ENCODE measurements at regions not wholly inside any gene's neighbourhood (a gene's known extent, or its start where the extent isn't known, plus 50 kb on each side); places are given as distances from the start of the nearest gene placed in this dataset.
"Not testable (repeated sequence)": the region's sequence is repeated elsewhere in the genome, so short reads cannot be mapped to it uniquely, and the experiment has no call there.

DNA sequence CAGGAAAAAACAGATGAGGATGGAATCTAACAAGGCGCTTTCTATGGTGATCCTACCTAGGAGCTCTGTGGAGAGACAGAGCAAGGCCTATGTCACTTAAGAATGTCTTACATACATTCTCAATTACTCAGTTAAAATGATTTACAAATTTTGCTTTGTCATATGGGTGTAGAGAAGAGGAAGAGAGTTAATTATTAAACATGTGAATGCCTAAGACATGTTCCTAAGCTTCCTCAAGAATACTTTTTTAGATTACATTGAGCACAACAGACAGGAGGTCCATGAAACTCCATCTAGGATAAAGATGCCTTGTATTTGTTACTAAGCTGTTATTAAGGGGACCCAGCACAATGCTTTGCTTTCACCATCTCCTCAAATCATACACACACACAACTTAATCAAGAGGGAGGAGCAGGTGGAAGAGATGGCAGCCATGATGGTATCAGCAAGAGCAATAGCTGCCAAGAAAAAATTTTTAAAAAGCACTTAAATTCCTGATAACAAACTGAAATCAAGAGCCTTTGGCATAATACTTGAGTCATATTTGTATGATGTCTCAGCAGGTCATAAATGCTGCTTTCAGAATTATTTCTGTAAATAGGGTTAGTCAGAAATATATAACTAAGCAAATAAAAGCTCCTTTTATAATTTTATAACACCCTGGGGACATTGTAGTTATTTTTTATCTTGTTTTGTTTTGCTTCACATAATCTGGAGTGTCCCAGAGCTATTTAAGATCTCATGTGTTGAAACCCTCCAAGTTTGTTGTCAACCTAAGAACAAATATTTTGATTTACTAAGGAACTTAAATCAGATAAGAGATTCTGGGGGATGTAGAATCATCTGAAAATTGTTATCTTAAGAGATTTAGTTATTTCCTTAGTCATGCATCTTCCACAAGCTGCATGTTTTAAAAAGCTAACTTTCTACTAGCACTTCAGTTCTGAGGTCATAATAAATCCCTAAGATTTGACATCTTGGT lies 70.0 kb upstream of the CD2AP start:
- DNase-seq: peak; percentile 83

DNA sequence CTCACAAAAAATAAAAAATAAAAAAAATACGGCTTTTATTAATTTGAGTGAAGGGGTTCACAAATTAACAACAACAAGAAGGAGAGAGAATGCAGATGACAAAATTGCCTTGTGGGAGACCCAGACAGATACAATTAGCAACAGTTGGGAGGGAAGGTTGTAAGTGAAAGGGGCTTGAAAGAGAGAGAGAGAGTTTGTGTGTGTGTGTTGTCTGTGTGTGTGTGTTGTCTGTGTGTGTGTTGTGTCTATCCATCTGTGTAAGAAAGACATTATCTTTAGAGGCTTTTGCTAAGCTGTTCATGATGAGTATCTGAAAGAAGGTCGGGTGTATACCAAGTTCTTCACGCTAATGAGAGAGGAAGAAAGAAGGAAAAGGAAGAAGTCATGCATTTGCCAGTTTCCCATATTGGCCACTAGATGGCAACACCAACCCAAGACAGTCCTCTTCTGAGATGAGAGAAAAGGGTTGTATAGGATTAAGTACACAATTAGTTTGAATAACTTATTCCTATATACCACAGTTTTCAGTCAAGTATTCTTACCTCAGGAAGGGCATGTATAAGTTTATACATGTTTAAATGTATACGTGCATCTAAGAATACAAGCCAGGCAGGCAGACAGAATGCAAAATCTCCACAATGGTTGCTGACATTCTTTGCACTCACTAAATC lies 63.7 kb upstream of the CD2AP start:
- peak; percentile 37 for DNase-seq

DNA sequence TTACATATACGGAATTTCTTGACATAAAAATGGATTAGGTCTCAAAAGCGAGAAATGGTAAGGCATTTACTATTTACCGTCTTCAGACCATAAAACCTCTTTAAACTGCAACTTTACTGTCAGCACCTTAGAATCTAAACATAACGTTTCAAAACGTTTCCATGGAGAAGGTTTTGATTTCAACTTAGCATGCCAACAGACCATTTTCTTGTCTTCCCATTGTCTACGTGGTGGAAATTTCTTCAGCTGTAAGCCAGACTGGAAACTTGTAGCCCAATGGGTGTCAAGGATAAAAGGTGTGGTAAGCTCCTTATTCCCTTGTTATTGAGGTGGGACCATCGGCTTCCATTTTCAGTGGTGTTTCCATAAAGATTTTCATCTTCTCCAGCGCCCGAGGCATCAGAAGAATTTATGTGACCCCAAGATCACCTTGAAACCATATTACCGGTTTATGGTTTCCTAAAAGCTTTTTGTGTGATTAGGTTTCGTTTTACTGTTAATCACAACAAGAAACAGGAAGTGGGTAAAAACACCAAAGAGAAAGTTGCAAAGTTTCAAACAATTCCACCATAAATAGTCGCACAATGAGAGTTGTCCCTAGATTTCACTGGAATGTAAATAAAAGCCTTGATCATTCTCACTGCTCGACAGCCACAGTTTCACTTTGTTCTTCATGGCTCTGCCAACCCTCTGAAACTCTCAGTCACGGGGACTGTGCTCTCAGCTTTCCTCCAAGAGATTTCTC lies 63.0 kb upstream of the CD2AP start:
- DNase-seq: no peak

DNA sequence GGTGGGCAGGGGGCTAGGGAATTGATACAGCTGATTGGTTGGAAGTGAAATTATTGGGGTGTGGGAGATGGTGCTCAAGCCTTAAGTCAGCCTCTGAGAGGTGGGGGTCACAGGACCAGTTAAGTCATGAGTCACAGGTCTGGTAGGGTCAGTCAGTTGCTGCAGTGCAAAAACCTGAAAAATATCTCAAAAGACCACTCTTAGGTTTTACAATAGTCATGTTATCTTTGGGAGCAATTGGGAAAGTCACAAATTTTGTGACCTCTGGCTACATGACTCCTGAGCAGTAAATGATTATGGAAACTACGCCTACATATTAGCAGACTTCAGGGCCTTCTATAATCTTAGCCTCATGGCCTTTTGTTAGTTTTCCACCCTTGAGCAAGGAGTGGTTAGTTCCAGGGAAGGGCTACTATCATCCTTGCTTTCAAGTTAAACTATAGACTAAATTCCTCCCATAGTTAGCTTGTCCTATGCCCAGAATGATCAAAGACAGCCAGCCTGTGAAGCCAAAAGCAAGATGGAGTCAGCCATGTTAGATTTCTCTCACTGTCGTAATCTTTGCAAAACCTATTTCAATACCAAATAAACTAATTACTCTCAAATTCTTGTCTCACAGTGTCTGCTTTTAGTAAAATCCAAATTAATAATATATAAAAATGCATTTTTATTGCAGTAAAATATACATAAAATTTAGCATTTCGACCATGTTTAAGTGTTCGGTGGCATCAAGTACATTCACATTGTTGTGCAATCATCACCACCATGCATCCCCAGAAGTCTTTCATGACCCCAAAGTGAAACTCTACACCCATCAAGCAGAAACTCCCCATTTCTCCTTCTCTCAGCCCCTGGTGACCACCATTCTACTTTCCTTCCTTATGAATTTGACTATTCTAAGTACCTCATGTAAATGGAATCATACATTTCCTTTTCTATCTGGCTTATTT lies 60.9 kb upstream of the CD2AP start:
- DNase-seq: no peak

DNA sequence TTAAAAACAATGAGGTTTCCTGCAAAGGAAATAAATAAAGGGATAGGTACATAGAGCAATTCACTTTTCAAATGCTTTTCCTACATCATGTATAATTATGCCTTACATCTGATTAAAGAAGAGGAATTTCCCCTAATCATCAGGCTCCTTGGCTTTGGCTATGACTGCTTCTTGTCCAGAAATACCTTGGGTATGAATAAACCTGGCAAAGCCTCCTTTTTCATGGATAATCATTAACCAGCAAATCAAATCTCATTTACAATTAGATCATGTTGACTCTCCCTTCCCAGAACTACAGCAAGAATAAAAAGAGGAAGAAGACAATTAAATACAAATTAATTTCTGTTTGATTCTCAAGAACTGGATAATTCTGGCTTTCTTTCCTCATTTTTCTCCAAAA lies 58.0 kb upstream of the CD2AP start:
- no peak for DNase-seq

DNA sequence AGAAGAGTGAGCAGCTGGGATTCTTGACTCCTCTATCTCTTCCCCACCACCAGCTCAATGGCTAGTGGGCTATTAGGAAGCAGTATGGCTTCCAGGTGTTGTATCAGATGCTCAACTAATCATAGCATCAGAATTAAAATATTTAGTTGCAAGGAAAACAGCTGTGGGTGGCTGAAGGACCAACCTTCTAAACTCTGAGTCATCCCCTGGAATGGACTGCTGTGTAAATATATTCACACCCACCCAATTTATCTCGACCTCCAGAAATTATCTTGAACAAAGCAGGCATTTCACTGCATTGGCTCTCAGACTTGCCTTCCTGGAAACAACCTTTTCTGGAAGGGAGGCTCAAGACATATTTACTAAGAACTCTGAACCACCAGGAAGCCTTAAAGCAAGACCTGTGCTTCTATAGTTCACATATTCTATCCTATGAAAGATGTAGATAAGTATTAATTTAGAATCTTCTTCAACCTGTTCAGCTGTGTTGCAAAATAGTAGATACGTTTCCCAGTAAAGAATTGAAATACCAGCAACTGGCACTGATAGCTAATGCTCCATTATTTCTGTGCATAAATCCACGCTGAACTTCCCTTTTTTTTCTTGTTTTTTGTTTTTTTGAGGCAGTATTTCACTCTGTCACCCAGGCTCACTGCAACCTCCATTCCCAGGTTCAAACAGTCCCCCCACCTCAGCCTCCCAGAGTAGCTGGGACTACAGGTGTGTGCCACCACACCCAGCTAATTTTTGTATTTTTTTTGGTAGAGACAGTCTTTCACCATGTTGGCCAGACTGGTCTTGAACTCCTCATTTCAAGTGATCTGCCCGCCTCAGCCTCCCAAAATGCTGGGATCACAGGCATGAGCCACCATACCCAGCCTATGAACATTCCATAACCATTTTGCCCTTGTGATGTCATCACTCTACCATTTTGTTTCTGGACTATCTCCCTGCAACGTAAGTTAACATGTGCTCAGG lies 56.9 kb upstream of the CD2AP start:
- DNase-seq: no peak

DNA sequence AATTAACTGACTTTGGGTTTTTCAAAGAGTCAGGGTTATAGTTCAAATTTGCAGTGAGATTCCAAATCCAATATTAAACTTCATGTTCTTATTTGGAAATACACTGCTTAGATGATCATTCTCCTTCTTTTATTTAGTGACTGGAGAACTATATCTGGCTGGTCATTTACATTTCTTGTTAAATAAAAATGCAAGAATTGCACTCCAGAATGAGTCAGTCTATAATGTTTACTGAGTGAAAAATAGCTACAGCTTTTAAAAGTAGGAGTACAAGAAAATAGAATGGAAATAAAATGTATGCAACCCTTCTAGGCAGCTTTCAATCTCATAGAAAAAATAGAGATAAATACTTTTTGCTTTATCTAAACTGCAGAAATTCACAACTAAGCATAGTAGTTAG lies 54.5 kb upstream of the CD2AP start:
- no peak for DNase-seq

DNA sequence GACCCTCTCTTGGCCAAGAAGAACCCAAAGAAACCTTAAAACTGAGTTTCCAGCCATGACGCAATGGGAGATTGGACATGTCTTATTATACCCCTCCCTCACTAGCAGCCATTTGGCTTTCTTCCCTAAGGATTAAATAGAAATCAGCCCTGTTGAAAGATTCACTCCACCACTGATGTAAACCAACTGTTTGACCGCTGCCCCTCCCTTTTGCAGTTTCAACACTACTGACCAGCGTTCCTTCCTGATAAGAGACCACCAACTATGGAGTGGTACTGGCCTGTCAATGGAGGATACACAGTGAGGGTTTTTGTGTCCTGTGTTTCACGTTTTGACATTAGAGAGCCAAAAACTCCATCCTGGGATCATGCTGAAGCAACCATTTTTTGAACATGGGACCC lies 53.2 kb upstream of the CD2AP start:
- DNase-seq: no peak

DNA sequence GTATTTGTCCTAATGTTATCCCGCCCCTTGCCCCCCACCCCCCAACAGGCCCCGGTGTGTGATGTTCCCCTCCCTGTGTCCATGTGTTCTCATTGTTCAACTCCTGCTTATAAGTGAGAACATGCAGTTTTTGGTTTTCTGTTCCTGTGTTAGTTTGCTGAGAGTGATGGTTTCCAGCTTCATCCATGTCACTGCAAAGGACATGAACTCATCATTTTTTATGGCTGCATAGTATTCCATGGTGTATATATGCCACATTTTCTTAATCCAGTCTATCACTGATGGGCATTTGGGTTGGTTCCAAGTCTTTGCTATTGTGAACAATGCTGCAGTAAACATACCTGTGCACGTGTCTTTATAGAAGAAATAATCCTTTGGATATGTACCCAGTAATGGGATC lies 51.9 kb upstream of the CD2AP start:
- not testable (repeated sequence) for DNase-seq

DNA sequence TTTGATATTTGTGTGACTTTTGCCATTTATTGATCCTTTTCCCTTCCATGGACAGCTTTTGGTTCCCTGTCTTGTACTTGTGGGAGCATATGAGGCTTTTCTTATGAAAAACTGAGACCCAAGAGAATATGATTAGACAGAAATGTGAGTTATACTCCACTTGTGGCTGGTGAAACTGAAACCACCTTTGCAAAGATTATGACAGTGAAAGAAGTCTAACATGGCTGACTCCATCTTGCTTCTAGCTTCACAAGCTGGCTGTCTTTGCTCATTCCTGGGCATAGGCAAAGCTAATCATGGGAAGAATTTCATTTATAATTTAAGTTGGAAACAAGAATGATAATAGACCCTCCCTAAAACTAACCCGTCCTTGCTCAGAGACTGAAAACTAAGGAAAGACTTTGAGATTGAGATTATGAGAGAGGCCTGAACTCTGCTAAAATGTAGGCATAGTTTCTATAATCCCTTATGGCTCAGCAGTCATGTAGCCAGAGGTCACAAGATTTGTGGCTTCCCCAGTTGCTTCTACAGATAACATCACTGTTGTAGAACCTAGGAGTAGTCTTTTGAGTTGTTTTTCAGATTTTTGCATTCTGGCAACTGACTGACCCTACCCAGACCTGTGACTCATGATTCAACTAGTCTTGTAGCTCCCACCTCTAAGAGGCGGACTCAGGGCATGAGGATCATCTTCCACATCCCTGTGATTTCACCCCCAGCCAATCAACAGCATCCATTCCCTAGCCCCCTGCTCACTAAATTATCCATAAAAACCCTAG lies 50.9 kb upstream of the CD2AP start:
- DNase-seq: no peak

DNA sequence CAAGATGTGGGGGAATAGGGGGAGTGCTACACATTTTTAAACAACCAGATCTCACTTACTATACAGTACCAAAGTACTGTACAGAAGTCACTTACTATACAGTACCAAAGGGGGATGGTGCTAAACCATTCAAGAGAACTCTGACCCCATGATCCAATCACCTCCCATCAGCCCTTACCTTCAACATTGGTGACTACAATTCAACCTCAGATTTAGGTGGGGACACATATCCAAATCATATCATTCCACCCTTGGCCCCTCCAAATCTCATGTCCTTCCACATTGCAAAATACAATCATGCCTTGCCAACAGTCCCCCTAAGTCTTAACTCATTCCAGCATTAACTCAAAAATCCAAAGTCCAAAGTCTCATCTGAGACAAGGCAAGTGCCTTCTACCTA lies 49.9 kb upstream of the CD2AP start:
- no peak for DNase-seq
